ENCODE measurements at regions not wholly inside any gene's neighbourhood (a gene's known extent, or its start where the extent isn't known, plus 50 kb on each side); places are given as distances from the start of the nearest gene placed in this dataset.

- TF ChIP-seq TEAD4 (CRISPR knock-in tag; IDR thresholded peaks at IDR 0.05): no peak
- no peak for TF ChIP-seq STAT6 (CRISPR knock-in tag; conservative IDR thresholded peaks at IDR 0.05; ENCODE audit: low read depth)
- TF ChIP-seq TEAD1 (CRISPR knock-in tag; IDR thresholded peaks at IDR 0.05): no peak
- no peak for TF ChIP-seq CTCF (IDR thresholded peaks at IDR 0.05)
- no peak for TF ChIP-seq NR3C1 (CRISPR knock-in tag; conservative IDR thresholded peaks at IDR 0.05; ENCODE audit: low read depth)
- TF ChIP-seq ZNF263 (CRISPR knock-in tag; IDR thresholded peaks at IDR 0.05; ENCODE audit: low read depth): no peak
These were observed 652.0 kb downstream of the MTRR start for GRCh38 chr5:8520917-8521316.
